GM12878 (cell line): ENCODE measurements at regions not wholly inside any gene's neighbourhood (a gene's known extent, or its start where the extent isn't known, plus 50 kb on each side); places are given as distances from the start of the nearest gene placed in this dataset.

Experiments used
- ATAC-seq: fragments of 200-7000 bp; cut with Tn5 transposase; 3 replicates; pipeline ENCODE4 v1.9.1; 2020; ENCODE audit warnings: mild to moderate bottlenecking, moderate library complexity
- BruUV-seq: library from RNA; stranded (reverse); fragments of 400-500 nt; replicated peaks from 2 replicates; lab custom pipeline; 2021; lab: Mats Ljungman, UMichigan
- CTCF ChIA-PET: fragments of 300-600 bp; sonication (Branson Sonifier 250); formaldehyde crosslinking; extraction: SDS; loops from one replicate; lab custom pipeline; 2021; ENCODE audit warnings: inconsistent platforms; lab: Yijun Ruan, JAX
- POLR2A ChIA-PET: fragments of 350-600 bp; formaldehyde crosslinking; extraction: SDS; loops from one replicate; lab custom pipeline; 2021; ENCODE audit warnings: inconsistent platforms; lab: Charles Lee
- RAD21 ChIA-PET: fragments of 300-600 bp; sonication (Branson Sonifier 250); formaldehyde crosslinking; loops from one replicate; lab custom pipeline; 2023; ENCODE audit warnings: antibody characterized with exemption; ENCODE audit not compliant: unreplicated experiment; lab: Charles Lee
- SMC1A ChIA-PET: fragments of 300-600 bp; sonication (Branson Sonifier 250); formaldehyde crosslinking; loops from one replicate; lab custom pipeline; 2023; ENCODE audit not compliant: unreplicated experiment, uncharacterized antibody; lab: Charles Lee
- DNase-seq: peaks from one replicate; pipeline ENCODE4 v3.0.0-alpha.2; 2011; ENCODE audit warnings: low read depth, low spot score
- FAIRE-seq: peaks from 3 replicates; lab custom pipeline; 2011; peaks lifted over from hg19 to GRCh38; lab: Jason Lieb, UNC
- H2AFZ ChIP-seq: 2 replicates; pipeline ENCODE4 v1.6.0; 2011; ENCODE audit warnings: low read depth, low read length, control low read depth; ENCODE audit not compliant: control insufficient read depth
- H3K27ac ChIP-seq: 2 replicates; pipeline ENCODE4 v1.5.1; 2011; ENCODE audit warnings: control low read depth; ENCODE audit not compliant: control insufficient read depth, insufficient read depth
- H3K27me3 ChIP-seq, 2 experiments: replicated peaks in 1 of 2; 2 replicates each; pipeline versions ENCODE4 v1.6.0 to v1.6.1; 2011; ENCODE audit warnings: low read length in 1 of 2; ENCODE audit not compliant: control insufficient read depth in 2 of 2, insufficient read depth in 2 of 2
- H3K36me3 ChIP-seq, 2 experiments: 2 replicates each; pipeline ENCODE4 v1.5.1; 2011; ENCODE audit warnings: low read length in 1 of 2; ENCODE audit not compliant: control insufficient read depth in 2 of 2, insufficient read depth in 2 of 2
- H3K4me1 ChIP-seq: 2 replicates; pipeline ENCODE4 v1.6.1; 2011; ENCODE audit warnings: mild to moderate bottlenecking, low read length, moderate library complexity, mixed read lengths; ENCODE audit not compliant: control insufficient read depth, insufficient read depth
- H3K4me2 ChIP-seq: 2 replicates; pipeline ENCODE4 v1.6.0; 2011; ENCODE audit warnings: control low read depth; ENCODE audit not compliant: control insufficient read depth, insufficient read depth
- H3K4me3 ChIP-seq: fragments of 200-600 bp; sonication (generic); 2 replicates; pipeline ENCODE4 v1.5.1; 2016
- H3K79me2 ChIP-seq: 2 replicates; pipeline ENCODE4 v1.6.0; 2011; ENCODE audit warnings: low read length; ENCODE audit not compliant: control insufficient read depth, insufficient read depth
- H3K9ac ChIP-seq: 2 replicates; pipeline ENCODE4 v1.8.0; 2011; ENCODE audit warnings: low read length, control low read depth, mixed read lengths; ENCODE audit not compliant: control insufficient read depth, insufficient read depth
- H3K9me3 ChIP-seq: replicated peaks from 3 replicates; pipeline ENCODE4 v1.5.1; 2011; ENCODE audit warnings: mild to moderate bottlenecking, low read length; ENCODE audit not compliant: control insufficient read depth, insufficient read depth
- H4K20me1 ChIP-seq: 2 replicates; pipeline ENCODE4 v1.6.0; 2011; ENCODE audit not compliant: control insufficient read depth, insufficient read depth
- CBX5 ChIP-seq: sonication (generic); IDR thresholded peaks from 2 replicates; pipeline ENCODE4 v1.6.1; 2016; ENCODE audit warnings: low read depth, moderate library complexity, mild to moderate bottlenecking, inconsistent platforms
- CHD4 ChIP-seq: fragments of 200-600 bp; sonication (generic); IDR thresholded peaks from 2 replicates; pipeline ENCODE4 v1.6.1; 2016; ENCODE audit warnings: mild to moderate bottlenecking
- EP300 ChIP-seq, 2 experiments: fragments of 150-350 bp in 1 of 2; IDR thresholded peaks; 2 replicates each; pipeline ENCODE4 v1.6.1; 2011 to 2012; ENCODE audit warnings: low read depth in 2 of 2, low read length in 2 of 2, borderline replicate concordance in 1 of 2, improper control_type of control experiment in 1 of 2, inconsistent platforms in 1 of 2; ENCODE audit not compliant: control insufficient read depth in 1 of 2
- ESRRA ChIP-seq: IDR thresholded peaks from 2 replicates; pipeline ENCODE4 v1.6.1; 2012; ENCODE audit warnings: mild to moderate bottlenecking, low read length, improper control_type of control experiment
- IRF3 ChIP-seq: fragments of 450-650 bp; IDR thresholded peaks from 2 replicates; pipeline ENCODE4 v1.6.1; 2014; ENCODE audit warnings: mild to moderate bottlenecking
- MTA3 ChIP-seq: IDR thresholded peaks from 2 replicates; pipeline ENCODE4 v1.6.1; 2012; ENCODE audit warnings: low read length, inconsistent platforms, borderline replicate concordance
- NFIC ChIP-seq: IDR thresholded peaks from 2 replicates; pipeline ENCODE4 v1.6.1; 2012; ENCODE audit warnings: low read depth, mild to moderate bottlenecking, inconsistent platforms, low read length, moderate library complexity
- SIX5 ChIP-seq: IDR thresholded peaks from 2 replicates; pipeline ENCODE4 v1.6.1; 2011; ENCODE audit warnings: mild to moderate bottlenecking, low read depth, low read length, moderate library complexity; ENCODE audit not compliant: severe bottlenecking
- SUPT20H ChIP-seq: IDR thresholded peaks from 2 replicates; pipeline ENCODE4 v1.6.1; 2011; ENCODE audit warnings: low read depth, mild to moderate bottlenecking, low read length, moderate library complexity, borderline replicate concordance; ENCODE audit not compliant: control insufficient read depth
- WGBS: methylation state at CpG from one replicate; pipeline ENCODE4 v1.1.6; 2016; ENCODE audit warnings: low lambda C conversion rate; ENCODE audit not compliant: insufficient replicate concordance, insufficient coverage; ENCODE audit errors: missing lambda C conversion rate; 5-methylcytosine and 5-hydroxymethylcytosine counted together
- in situ Hi-C: fragments of 300-500 bp; cut with MboI; formaldehyde crosslinking; loops from 9 replicates; pipeline ENCODE4 v1.14.3; 2018; ENCODE audit warnings: mixed read lengths
- intact Hi-C: fragments of 100-400 bp; cut with micrococcal nuclease; formaldehyde crosslinking; loops from one replicate; pipeline ENCODE4 v1.14.2; 2022; ENCODE audit not compliant: unreplicated experiment
- TF ChIP-seq, protein P1 (sequence below): IDR thresholded peaks from 2 replicates; pipeline ENCODE4 v1.6.1; 2011; ENCODE audit warnings: low read depth, mild to moderate bottlenecking, low read length, moderate library complexity, borderline replicate concordance; ENCODE audit errors: extremely low read depth
- TF ChIP-seq, protein P2 (sequence below): fragments of 450-650 bp; formaldehyde crosslinking; IDR thresholded peaks from 2 replicates; pipeline ENCODE4 v1.4.0; 2022; ENCODE audit warnings: mild to moderate bottlenecking, moderate library complexity
- TF ChIP-seq, protein P3 (sequence below): fragments of 450-650 bp; IDR thresholded peaks from 2 replicates; pipeline ENCODE4 v1.6.1; 2018; ENCODE audit warnings: mild to moderate bottlenecking, low read depth, moderate library complexity; ENCODE audit not compliant: partially characterized antibody
- TF ChIP-seq, protein P4 (sequence below): IDR thresholded peaks from 2 replicates; pipeline ENCODE4 v1.6.1; 2012; ENCODE audit warnings: low read depth, low read length, improper control_type of control experiment

DNA sequence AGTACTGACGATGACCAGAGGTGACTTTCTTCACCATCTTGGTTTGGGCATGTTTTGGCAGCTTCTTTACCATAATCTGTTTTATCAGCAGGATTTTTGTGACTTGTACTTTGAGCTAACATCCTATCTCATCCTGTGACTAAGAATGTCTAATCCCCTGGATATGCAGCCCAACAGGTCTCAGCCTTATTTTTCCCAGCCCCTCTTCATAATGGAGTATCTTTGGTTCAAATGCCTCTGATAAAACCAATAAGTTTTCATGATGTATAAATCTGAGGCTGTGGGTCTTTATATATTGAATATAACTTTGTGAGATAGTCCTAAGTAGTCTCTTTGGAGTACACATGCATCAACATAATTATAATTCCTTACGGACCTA, 186.9 kb upstream of the WSB1 start:
- no peaks in the 10 kb centered on the region for H3K79me2 ChIP-seq

More for the DNA sequence above, 186.9 kb upstream of the WSB1 start:
- Histone ChIP-seq H2AFZ (no peak overlapping the region), H3K36me3 (no peaks in the 10 kb centered on the region), H3K4me3 (no peak overlapping the region), H3K4me2 (no peak overlapping the region), H3K4me1 (no peaks in the 10 kb centered on the region), H3K9ac (no peak overlapping the region), H3K27ac (no peak overlapping the region), H3K27me3 (no peaks in the 10 kb centered on the region), H3K9me3 (no peaks in the 10 kb centered on the region)
- SMC1A ChIA-PET: no interaction called here
- no TSS peak for BruUV-seq
- FAIRE-seq: no peak
- 15% methylated on average over 2 of the region's 2 CpGs for WGBS
- RAD21 ChIA-PET: no interaction called here
- in situ Hi-C loops: no loop called here
- POLR2A ChIA-PET: no interaction called here
- TF ChIP-seq MTA3 (no peak), ESRRA (no peak), EP300 (IDR thresholded peaks at IDR 0.05; ENCODE audit: borderline replicate concordance in 1 of 2, control insufficient read depth in 1 of 2, low read depth in 2 of 2, low read length in 2 of 2) (no peak), CBX5 (no peak), SUPT20H (no peak), CHD4 (no peak), SIX5 (no peak), IRF3 (no peak), NFIC (no peak)
- TF ChIP-seq, protein P1, sequence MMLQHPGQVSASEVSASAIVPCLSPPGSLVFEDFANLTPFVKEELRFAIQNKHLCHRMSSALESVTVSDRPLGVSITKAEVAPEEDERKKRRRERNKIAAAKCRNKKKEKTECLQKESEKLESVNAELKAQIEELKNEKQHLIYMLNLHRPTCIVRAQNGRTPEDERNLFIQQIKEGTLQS: no peak
- TF ChIP-seq, protein P2, sequence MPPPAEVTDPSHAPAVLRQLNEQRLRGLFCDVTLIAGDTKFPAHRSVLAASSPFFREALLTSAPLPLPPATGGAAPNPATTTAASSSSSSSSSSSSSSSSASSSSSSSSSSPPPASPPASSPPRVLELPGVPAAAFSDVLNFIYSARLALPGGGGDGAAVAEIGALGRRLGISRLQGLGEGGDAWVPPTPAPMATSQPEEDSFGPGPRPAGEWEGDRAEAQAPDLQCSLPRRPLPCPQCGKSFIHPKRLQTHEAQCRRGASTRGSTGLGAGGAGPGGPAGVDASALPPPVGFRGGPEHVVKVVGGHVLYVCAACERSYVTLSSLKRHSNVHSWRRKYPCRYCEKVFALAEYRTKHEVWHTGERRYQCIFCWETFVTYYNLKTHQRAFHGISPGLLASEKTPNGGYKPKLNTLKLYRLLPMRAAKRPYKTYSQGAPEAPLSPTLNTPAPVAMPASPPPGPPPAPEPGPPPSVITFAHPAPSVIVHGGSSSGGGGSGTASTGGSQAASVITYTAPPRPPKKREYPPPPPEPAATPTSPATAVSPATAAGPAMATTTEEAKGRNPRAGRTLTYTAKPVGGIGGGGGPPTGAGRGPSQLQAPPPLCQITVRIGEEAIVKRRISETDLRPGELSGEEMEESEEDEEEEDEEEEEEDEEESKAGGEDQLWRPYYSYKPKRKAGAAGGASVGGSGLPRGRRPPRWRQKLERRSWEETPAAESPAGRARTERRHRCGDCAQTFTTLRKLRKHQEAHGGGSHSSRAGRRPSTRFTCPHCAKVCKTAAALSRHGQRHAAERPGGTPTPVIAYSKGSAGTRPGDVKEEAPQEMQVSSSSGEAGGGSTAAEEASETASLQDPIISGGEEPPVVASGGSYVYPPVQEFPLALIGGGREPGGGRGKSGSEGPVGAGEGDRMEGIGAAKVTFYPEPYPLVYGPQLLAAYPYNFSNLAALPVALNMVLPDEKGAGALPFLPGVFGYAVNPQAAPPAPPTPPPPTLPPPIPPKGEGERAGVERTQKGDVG: no peak
- TF ChIP-seq, protein P3, sequence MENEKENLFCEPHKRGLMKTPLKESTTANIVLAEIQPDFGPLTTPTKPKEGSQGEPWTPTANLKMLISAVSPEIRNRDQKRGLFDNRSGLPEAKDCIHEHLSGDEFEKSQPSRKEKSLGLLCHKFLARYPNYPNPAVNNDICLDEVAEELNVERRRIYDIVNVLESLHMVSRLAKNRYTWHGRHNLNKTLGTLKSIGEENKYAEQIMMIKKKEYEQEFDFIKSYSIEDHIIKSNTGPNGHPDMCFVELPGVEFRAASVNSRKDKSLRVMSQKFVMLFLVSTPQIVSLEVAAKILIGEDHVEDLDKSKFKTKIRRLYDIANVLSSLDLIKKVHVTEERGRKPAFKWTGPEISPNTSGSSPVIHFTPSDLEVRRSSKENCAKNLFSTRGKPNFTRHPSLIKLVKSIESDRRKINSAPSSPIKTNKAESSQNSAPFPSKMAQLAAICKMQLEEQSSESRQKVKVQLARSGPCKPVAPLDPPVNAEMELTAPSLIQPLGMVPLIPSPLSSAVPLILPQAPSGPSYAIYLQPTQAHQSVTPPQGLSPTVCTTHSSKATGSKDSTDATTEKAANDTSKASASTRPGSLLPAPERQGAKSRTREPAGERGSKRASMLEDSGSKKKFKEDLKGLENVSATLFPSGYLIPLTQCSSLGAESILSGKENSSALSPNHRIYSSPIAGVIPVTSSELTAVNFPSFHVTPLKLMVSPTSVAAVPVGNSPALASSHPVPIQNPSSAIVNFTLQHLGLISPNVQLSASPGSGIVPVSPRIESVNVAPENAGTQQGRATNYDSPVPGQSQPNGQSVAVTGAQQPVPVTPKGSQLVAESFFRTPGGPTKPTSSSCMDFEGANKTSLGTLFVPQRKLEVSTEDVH: no peak
- TF ChIP-seq, protein P4, sequence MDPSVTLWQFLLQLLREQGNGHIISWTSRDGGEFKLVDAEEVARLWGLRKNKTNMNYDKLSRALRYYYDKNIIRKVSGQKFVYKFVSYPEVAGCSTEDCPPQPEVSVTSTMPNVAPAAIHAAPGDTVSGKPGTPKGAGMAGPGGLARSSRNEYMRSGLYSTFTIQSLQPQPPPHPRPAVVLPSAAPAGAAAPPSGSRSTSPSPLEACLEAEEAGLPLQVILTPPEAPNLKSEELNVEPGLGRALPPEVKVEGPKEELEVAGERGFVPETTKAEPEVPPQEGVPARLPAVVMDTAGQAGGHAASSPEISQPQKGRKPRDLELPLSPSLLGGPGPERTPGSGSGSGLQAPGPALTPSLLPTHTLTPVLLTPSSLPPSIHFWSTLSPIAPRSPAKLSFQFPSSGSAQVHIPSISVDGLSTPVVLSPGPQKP: no peak
- TF ChIP-seq, all 136 proteins: peak for 0
- ATAC-seq: no peak
- DNase-seq: no peak
- intact Hi-C loops: no loop called here
- no peaks in the 10 kb centered on the region for H4K20me1 ChIP-seq
- CTCF ChIA-PET: no interaction called here
